Mammary epithelial cell (primary cell): ENCODE measurements at regions not wholly inside any gene's neighbourhood (a gene's known extent, or its start where the extent isn't known, plus 50 kb on each side); places are given as distances from the start of the nearest gene placed in this dataset.

ENCODE experiments used
- CTCF ChIP-seq, 2 donors: IDR thresholded peaks in 1 of 2; conservative IDR thresholded peaks in 1 of 2; 2 replicates each; pipeline ENCODE4 v1.5.1; 2011 to 2012; ENCODE audit warnings: inconsistent platforms in 2 of 2, low read length in 2 of 2, mild to moderate bottlenecking in 2 of 2, control low read depth in 1 of 2, low read depth in 1 of 2; ENCODE audit not compliant: insufficient read depth in 1 of 2; ENCODE audit errors: extremely low read depth in 1 of 2
- EZH2 ChIP-seq: IDR thresholded peaks from 2 replicates; pipeline ENCODE4 v1.6.1; 2012; ENCODE audit warnings: low read length, inconsistent platforms, borderline replicate concordance

- TF ChIP-seq CTCF (conservative IDR thresholded peaks at IDR 0.05 in 1 of 2, IDR thresholded peaks at IDR 0.05 in 1 of 2; ENCODE audit: extremely low read depth in 1 of 2, insufficient read depth in 1 of 2, low read depth in 1 of 2, low read length in 2 of 2) (no peak), EZH2 (no peak)
These were observed 190.7 kb upstream of the CHRM2 start for GRCh38 chr7:136677471-136678365.
